Body of pancreas (tissue), 4 donors: ENCODE measurements at regions not wholly inside any gene's neighbourhood (a gene's known extent, or its start where the extent isn't known, plus 50 kb on each side); places are given as distances from the start of the nearest gene placed in this dataset.

Experiments
- POLR2A ChIP-seq, 3 donors: fragments of 450-650 bp; IDR thresholded peaks; one replicate each; pipeline ENCODE4 v1.6.1; 2016; ENCODE audit warnings: antibody characterized with exemption in 3 of 3, mild to moderate bottlenecking in 2 of 3
- TF ChIP-seq, protein P1 (sequence below), 7 experiments: fragments of 450-650 bp in 4 of 7; fragments of 200-600 bp in 3 of 7; sonication (generic) in 3 of 7; IDR thresholded peaks; one replicate each; pipeline ENCODE4 v1.5.1; 2016 to 2019; ENCODE audit warnings: antibody characterized with exemption in 7 of 7

DNA sequence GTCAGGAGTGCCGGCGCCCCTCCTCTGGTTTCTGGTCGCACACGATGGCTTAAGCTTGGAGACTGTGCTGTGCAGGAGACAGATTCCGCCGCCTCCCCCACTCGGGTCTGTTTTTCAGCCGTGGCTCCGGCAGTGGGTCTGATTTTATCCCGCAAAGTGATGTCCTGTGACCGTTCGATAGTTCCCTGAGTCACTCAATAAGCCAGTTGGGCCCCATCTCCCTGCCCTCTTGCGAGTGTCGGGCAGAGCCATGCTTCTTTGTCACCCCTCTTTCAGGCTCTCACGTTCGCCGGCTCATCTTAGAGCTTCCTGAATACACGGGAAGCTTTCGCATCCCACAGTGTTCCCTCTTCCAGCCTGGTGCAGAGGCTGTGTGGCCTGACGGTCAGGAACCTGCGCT lies 127.8 kb upstream of the RFLNA start:
- TF ChIP-seq, protein P1, sequence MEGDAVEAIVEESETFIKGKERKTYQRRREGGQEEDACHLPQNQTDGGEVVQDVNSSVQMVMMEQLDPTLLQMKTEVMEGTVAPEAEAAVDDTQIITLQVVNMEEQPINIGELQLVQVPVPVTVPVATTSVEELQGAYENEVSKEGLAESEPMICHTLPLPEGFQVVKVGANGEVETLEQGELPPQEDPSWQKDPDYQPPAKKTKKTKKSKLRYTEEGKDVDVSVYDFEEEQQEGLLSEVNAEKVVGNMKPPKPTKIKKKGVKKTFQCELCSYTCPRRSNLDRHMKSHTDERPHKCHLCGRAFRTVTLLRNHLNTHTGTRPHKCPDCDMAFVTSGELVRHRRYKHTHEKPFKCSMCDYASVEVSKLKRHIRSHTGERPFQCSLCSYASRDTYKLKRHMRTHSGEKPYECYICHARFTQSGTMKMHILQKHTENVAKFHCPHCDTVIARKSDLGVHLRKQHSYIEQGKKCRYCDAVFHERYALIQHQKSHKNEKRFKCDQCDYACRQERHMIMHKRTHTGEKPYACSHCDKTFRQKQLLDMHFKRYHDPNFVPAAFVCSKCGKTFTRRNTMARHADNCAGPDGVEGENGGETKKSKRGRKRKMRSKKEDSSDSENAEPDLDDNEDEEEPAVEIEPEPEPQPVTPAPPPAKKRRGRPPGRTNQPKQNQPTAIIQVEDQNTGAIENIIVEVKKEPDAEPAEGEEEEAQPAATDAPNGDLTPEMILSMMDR (IDR thresholded peaks at IDR 0.05), result no peak
- TF ChIP-seq POLR2A (IDR thresholded peaks at IDR 0.05), result no peak
